HG02759 (cell line): ENCODE measurements at regions not wholly inside any gene's neighbourhood (a gene's known extent, or its start where the extent isn't known, plus 50 kb on each side); places are given as distances from the start of the nearest gene placed in this dataset.

Source experiments
- ATAC-seq: cut with Tn5 transposase; IDR thresholded peaks from one replicate; pipeline ENCODE4 v1.9.1; 2021; ENCODE audit warnings: mild to moderate bottlenecking, moderate library complexity; ENCODE audit not compliant: unreplicated experiment

DNA sequence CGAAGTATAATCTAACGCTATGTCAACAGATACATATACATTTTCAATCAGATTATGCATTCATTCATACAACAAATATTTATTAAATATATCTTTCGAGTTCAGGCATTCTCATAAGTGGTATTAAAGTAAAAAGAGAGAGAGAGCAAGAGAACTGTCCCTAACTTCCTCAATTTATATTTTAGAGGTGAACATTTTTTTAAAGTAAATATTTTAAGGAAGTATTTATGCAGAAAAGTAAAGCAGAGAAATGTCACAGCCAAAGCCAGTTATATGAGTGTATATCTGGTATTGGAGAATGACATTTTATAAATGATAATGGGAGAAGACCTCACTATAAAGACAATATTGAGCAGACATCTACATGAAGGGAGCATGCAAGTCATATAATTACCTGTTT is 667.3 kb upstream of the CDH9 start:
- ATAC-seq = no peak

GRCh38 chr5:27701931-27702903 is 663.8 kb upstream of the CDH9 start:
- ATAC-seq = no peak

DNA sequence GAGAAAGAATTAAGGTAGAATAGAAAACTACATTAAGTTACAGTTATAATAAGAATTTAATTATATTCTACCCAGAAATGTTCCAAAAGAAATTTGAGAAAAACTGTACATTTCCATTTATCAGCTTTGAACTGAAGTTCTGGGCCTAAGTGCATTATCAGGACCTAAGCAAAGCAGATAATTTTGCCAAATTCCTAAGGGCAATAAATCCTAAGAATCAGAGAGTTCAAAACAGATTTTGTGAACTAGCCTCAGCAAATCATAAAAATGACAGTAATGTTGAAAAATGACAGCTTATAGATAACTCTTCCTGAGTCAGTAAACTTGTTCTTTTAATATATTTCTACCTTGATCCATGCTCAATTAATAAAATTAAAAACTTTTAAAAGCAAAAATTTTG is 662.1 kb upstream of the CDH9 start:
- no peak for ATAC-seq

GRCh38 chr5:27682600-27682999 is 644.2 kb upstream of the CDH9 start:
- no peak for ATAC-seq

DNA sequence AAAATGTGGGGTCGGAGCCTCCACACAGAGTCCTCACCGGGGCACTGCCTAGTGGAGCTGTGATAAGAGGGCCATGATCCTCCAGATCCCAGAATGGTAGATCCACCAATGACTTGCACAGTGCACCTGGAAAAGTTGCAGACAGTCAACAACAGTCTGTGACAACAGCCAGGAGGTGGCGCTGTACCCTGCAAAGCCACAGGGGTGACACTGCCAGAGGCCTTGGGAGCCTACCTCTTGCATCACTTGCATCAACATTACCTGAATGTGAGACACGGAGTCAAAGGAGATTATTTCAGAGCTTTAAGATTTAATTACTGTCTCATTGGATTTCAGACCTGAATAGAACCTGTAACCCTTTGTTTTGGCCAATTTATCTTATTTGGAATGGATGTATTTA is 614.1 kb upstream of the CDH9 start:
- no peak for ATAC-seq

DNA sequence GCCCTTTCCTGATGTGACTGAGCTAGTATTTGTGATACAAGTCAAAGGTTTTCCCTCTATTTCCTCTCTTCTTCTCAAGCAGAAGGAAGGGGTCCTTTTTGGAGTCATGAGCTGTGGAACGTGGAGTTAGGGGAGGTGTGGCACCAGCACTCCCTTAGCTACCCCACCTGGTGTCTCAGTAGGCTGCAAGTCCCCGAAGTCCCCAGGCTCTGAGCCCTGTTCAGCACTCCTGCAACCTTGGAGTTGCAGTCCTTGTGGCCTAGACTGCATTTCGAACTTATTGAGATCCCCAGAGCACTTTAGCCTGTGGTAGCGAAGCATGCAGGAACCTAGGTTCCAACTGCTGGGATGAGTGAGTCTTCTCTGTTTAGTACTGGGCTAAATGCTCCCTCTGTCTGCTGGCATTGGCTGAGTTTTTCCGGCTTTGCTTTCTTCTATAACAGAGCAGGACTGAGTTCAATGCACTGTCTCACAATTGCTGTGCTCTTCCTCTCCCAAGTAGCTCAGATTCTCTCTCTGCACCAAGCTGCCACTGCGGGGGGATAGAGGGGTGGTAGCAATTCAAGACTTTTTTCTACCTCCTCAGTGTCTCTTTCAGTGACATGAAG is 600.7 kb upstream of the CDH9 start:
- ATAC-seq = no peak

DNA sequence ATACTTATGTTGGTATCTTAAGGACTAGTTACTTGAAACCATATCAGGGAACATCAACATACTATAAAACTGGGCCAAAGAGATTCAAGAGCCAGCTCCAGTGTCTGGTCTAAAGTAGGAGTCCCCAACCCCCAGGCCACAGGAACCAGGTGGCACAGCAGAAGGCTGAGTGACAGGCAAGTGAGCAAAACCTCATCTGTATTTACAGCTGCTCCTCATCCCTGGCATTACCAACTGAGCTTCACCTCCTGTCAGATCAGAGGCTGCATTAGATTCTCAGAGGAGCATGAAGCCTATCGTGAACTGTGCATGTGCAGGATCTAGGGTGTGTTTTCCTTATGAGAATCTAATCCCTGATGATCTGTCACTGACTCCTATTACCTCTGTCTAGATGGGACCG is 581.6 kb upstream of the CDH9 start:
- no peak for ATAC-seq

DNA sequence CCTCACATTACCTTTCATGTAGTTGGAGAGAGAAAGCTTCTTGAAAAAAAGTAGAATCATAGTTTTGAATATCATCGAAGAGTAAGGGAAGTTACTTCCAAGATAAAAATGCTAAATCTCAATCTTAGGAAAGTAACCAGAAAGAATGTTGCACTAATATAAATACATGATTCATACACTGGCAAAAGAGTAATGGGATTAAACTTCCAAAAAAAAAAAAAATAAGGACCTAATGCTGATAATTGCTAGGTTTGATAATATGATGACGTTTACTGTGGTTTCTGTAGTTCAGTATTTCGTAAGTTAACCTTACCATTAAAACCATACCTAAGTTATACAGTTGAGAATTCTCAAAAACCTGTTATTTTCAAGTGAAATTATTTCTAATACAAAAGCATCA is 573.8 kb upstream of the CDH9 start:
- ATAC-seq = no peak

DNA sequence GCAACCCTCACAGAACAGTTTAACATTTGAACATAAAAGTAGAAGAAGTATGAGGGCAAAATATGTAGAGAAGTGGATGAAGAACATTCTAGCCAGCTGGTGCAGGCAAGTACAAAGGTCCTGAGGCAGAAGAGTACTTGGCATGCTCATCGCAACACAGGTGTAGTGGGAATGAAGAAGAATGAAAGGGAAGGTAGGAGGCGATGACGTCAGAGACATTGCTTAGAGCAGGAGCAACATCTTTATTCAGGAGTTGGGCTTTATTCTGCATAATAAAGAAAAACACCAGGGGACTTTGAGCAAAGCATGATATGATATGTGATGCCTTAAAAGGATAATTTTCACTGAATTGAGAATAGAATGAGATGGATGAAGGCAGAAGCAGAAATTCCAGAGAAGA is 570.6 kb upstream of the CDH9 start:
- ATAC-seq = no peak

DNA sequence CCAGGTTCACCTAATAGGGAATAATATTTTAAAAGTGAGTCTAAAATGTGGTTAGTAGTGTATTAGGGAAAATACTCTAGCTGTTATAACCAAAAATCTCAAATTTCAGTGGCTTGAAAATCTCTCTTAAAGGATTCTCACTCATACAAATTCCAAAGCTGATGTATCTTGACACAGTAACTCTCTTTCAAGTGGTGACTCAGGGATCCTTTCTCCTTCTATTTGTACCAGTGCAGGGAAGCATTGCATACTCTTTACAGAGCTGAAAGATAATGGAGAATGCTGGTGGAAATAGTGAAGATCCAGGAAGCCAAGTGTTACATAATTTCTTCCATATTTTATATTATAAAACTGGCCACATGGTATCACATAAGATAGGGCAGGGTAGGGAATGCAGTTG is 560.2 kb upstream of the CDH9 start:
- ATAC-seq = no peak

DNA sequence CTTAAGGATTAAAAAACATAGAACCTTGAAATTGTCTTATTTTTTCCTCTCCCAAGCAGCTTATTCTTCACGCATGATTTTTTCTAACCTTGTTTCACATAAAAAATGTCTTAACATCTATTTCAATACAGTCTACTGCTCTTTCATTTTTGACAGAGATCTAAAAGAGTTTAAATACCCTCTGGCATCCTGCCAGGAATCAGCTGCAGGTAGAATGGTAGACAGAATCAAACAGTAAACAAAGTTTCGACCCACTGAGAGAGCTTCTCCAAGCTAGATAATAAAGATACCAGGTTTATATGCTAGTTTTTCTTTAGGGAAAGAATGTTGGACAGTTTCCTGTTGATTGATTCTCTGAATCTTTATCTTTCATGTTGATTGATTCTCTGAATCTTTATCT is 555.8 kb upstream of the CDH9 start:
- ATAC-seq = no peak

GRCh38 chr5:27592231-27592630 is 553.8 kb upstream of the CDH9 start:
- ATAC-seq = no peak

GRCh38 chr5:27590503-27590902 is 552.1 kb upstream of the CDH9 start:
- ATAC-seq = no peak

DNA sequence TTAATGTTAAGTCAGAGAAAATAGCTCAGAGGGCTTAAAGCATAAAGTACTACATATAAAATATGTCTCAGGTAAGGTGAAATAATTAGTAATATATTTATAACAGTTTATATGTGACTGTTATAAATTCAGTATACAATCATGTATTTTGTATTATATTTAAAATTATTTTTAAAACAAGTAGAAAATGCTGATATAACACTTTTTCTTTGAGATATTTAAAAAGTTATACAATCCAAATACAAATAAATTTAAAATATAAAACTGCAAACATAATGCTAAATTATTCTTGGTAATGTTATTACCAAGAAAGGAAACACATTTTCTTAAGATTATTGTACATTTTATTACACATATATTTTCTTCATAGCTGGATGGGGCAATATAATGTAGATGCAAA is 539.9 kb upstream of the CDH9 start:
- ATAC-seq = no peak

DNA sequence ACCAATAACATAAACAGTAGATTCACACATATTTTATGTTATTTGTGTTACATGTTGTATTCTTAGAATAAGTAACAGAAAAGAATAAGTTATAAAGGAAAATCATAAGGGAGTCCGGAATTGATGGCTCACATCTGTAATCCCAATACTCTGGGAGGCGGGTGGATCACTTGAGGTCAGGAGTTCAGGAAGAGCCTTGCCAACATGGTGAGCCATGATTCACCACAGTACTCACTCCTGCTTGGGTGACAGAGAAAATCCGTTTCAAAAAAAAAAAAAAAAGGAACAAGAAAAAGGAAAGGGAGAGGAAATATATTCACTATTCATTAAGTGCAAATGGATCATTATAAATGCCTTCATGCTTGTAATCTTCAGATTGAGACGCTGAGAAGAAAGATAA is 533.3 kb upstream of the CDH9 start:
- no peak for ATAC-seq

- ATAC-seq = no peak
Measured at GRCh38 chr5:27568811-27569210, 530.4 kb upstream of the CDH9 start.

DNA sequence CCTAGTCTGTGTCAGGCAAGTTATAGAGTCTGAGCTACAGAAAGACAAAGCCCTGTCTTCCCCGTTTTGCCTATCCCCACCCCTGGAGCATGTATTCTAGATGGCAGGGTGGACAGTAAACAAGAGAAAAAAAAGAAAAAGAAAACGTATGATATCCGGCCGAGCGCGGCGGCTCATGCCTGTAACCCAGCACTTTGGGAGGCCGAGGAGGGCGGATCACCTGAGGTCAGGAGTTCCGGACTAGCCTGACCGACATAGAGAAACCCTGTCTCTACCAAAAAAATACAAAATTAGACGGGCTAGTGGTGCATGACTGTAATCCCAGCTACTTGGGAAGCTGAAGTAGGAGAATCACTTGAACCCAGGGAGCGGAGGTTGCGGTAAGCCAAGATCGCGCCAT is 523.0 kb upstream of the CDH9 start:
- no peak for ATAC-seq

- no peak for ATAC-seq
Measured at GRCh38 chr5:27548484-27548883, 510.1 kb upstream of the CDH9 start.

- ATAC-seq = no peak
Measured at GRCh38 chr5:27535031-27535557, 496.7 kb upstream of the CDH9 start.

- ATAC-seq = no peak
Measured at GRCh38 chr5:27532305-27532704, 493.9 kb upstream of the CDH9 start.

DNA sequence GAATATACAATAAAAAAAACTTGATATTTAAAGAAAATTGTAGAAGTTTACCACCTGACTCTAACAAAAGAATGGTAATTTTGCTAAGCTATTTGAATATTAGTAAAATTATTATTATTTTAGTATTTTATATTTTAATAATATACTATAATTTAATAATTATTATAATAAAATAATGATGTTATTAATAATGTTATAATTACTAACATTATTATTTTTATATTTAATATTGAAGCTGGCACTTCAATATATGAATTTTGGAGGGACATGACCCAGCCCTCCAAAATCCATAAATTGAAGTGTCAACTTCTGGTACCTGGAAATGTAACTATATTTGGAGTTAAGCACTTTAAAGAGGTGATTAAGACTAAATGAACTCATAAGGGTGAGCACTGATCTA is 486.1 kb upstream of the CDH9 start:
- ATAC-seq = no peak

- ATAC-seq = no peak
Measured at GRCh38 chr5:27523629-27524028, 485.2 kb upstream of the CDH9 start.
